ENCODE measurements at regions not wholly inside any gene's neighbourhood (a gene's known extent, or its start where the extent isn't known, plus 50 kb on each side); places are given as distances from the start of the nearest gene placed in this dataset.

DNA sequence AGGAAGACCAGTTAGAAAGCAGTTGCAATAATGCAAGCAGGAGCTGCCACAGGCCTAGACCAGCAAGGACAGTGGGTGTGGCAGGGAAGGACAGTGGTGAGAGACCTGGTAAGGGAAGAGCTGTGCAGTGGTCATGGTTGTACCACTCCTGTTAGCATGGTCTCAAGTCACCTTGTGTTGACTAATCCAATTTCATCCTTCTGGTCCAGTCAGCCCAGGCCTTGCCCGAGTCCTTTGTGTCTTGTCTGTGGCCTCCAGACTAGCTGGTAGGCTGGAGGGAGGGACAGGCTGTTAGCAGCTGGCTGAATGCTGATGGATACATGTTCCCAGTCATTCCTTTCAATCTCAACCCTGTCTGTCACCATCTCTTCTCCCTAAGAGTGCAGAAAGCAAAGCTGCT lies 54.1 kb upstream of the BRD7 start:
- no peak for DNase-seq (ENCODE audit: low read depth in 1 of 2, low spot score in 1 of 2)
- H3K4me2 ChIP-seq: no peak overlapping the region
- no peak for ATAC-seq
- no peak overlapping the region for H3K4me3 ChIP-seq
- H3K27ac ChIP-seq: no peak overlapping the region
- no peak for TF ChIP-seq HOXA7 (CRISPR knock-in tag; IDR thresholded peaks at IDR 0.05)
- TF ChIP-seq PBX3 (IDR thresholded peaks at IDR 0.05): no peak
- FAIRE-seq: no peak
- POLR2A ChIA-PET: no interaction called here
- CTCF ChIA-PET: interaction anchor here (0.8 kb wide), 1 partner anchor 40 kb away, joined by 3 read pairs; no protein-coding TSS in a partner anchor
- H3K9me3 ChIP-seq: peaks cover 21% of the 10 kb centered on the region
- 10% methylated on average over 1 of the region's 1 CpG for WGBS (ENCODE audit: missing lambda C conversion rate)
- no peaks in the 10 kb centered on the region for H3K4me1 ChIP-seq

GRCh38 chr16:50419116-50419515 lies 50.3 kb upstream of the BRD7 start:
- CTCF ChIA-PET: interaction anchor here (0.8 kb wide), 1 partner anchor 11 kb away, joined by 3 read pairs; no protein-coding TSS in a partner anchor
- peaks cover 32% of the 10 kb centered on the region for H3K9me3 ChIP-seq
- H3K4me1 ChIP-seq: no peaks in the 10 kb centered on the region
- no peak for ATAC-seq
- H3K4me2 ChIP-seq: no peak overlapping the region
- POLR2A ChIA-PET: no interaction called here
- DNase-seq (ENCODE audit: low read depth in 1 of 2, low spot score in 1 of 2): no peak
- H3K4me3 ChIP-seq: no peak overlapping the region
- FAIRE-seq: no peak
- no peak overlapping the region for H3K27ac ChIP-seq
- TF ChIP-seq NR3C1 (IDR thresholded peaks at IDR 0.05): no peak
